Esophagus squamous epithelium (tissue), 5 donors: ENCODE measurements at regions not wholly inside any gene's neighbourhood (a gene's known extent, or its start where the extent isn't known, plus 50 kb on each side); places are given as distances from the start of the nearest gene placed in this dataset.

Source experiments
- DNase-seq: peaks from one replicate; lab custom pipeline; 2025; lab: John Stamatoyannopoulos, UW
- H3K27ac ChIP-seq, 4 donors: fragments of 200-600 bp; sonication (generic); one replicate each; pipeline ENCODE4 v1.5.1; 2016 to 2019; ENCODE audit warnings: mild to moderate bottlenecking in 1 of 4
- H3K27me3 ChIP-seq, 4 donors: fragments of 200-600 bp; sonication (generic); 1 replicate in 3 of 4; 2 replicates in 1 of 4; pipeline versions ENCODE4 v1.5.1 to v1.6.0; 2017 to 2021; ENCODE audit warnings: antibody characterized with exemption in 1 of 4
- H3K36me3 ChIP-seq, 3 donors: fragments of 200-600 bp; sonication (generic); one replicate each; pipeline ENCODE4 v1.5.1; 2016 to 2019
- H3K4me1 ChIP-seq, 3 donors: fragments of 200-600 bp; sonication (generic); one replicate each; pipeline ENCODE4 v1.5.1; 2017 to 2019
- H3K4me3 ChIP-seq, 4 donors: fragments of 200-600 bp; sonication (generic); 1 replicate in 3 of 4; 2 replicates in 1 of 4; pipeline ENCODE4 v1.5.1; 2016 to 2019; ENCODE audit warnings: mild to moderate bottlenecking in 2 of 4, moderate library complexity in 1 of 4
- H3K9me3 ChIP-seq, 3 donors: fragments of 200-600 bp; sonication (generic); one replicate each; pipeline ENCODE4 v1.5.1; 2016 to 2019
- CTCF ChIP-seq, 6 experiments: fragments of 450-650 bp in 4 of 6; fragments of 200-600 bp in 2 of 6; sonication (generic) in 2 of 6; IDR thresholded peaks; one replicate each; pipeline ENCODE4 v1.5.1; 2016 to 2019; ENCODE audit warnings: antibody characterized with exemption in 6 of 6, mild to moderate bottlenecking in 4 of 6, moderate library complexity in 4 of 6
- POLR2A ChIP-seq, 4 donors: fragments of 450-650 bp; IDR thresholded peaks; one replicate each; pipeline ENCODE4 v1.6.1; 2017; ENCODE audit warnings: antibody characterized with exemption in 4 of 4, mild to moderate bottlenecking in 4 of 4, moderate library complexity in 3 of 4
- WGBS, 2 donors: methylation state at CpG; one replicate each; pipeline ENCODE4 v1.1.5; 2018; 5-methylcytosine and 5-hydroxymethylcytosine counted together
- intact Hi-C: fragments of 100-400 bp; cut with DNase I; formaldehyde crosslinking; loops from one replicate; pipeline ENCODE4 v1.15.0; 2022
- donor health status: DM: yes; HTN: yes; CAD: no.

- WGBS, 2 donors, result 67 to 84% methylated on average over 2 of the region's 2 CpGs
- H3K4me1 ChIP-seq, result no peaks in the 10 kb centered on the region
- no peak overlapping the region for H3K27ac ChIP-seq
- H3K9me3 ChIP-seq, result no peaks in the 10 kb centered on the region
- DNase-seq, result no peak
- H3K27me3 ChIP-seq, result no peaks in the 10 kb centered on the region
- H3K4me3 ChIP-seq, result no peak overlapping the region
- intact Hi-C loops, result no loop called here
- TF ChIP-seq POLR2A (IDR thresholded peaks at IDR 0.05), result no peak
- TF ChIP-seq CTCF (IDR thresholded peaks at IDR 0.05), result no peak
- no peaks in the 10 kb centered on the region for H3K36me3 ChIP-seq
Measured at GRCh38 chr18:77807650-77808049, 558.0 kb downstream of the GALR1 start.

GRCh38 chr18:77811503-77811902 lies 561.9 kb downstream of the GALR1 start:
- intact Hi-C loops, result no loop called here
- Histone ChIP-seq H3K27ac (no peak overlapping the region), H3K4me1 (no peaks in the 10 kb centered on the region), H3K27me3 (no peaks in the 10 kb centered on the region), H3K9me3 (no peaks in the 10 kb centered on the region), H3K36me3 (no peaks in the 10 kb centered on the region), H3K4me3 (no peak overlapping the region)
- DNase-seq, result no peak
- WGBS, 2 donors, result 20 to 23% methylated on average over 5 of the region's 5 CpGs
- TF ChIP-seq CTCF (IDR thresholded peaks at IDR 0.05), result no peak
- TF ChIP-seq POLR2A (IDR thresholded peaks at IDR 0.05), result no peak

GRCh38 chr18:77815666-77816338 lies 566.2 kb downstream of the GALR1 start:
- H3K4me1 ChIP-seq, result no peaks in the 10 kb centered on the region
- no peak overlapping the region for H3K4me3 ChIP-seq
- no peaks in the 10 kb centered on the region for H3K36me3 ChIP-seq
- H3K27me3 ChIP-seq, result no peaks in the 10 kb centered on the region
- no peak overlapping the region for H3K27ac ChIP-seq
- no peak for DNase-seq
- intact Hi-C loops, result no loop called here
- WGBS, 2 donors, result 63 to 64% methylated on average over 3 of the region's 3 CpGs
- no peak for TF ChIP-seq CTCF (IDR thresholded peaks at IDR 0.05)
- TF ChIP-seq POLR2A (IDR thresholded peaks at IDR 0.05), result no peak
- peaks cover 0 to 4% (median 0%) of the 10 kb centered on the region in 3 donors for H3K9me3 ChIP-seq

- no peak overlapping the region for H3K27ac ChIP-seq
- no peak for DNase-seq
- TF ChIP-seq CTCF (IDR thresholded peaks at IDR 0.05) (no peak), POLR2A (IDR thresholded peaks at IDR 0.05) (no peak)
- H3K36me3 ChIP-seq, result no peaks in the 10 kb centered on the region
- intact Hi-C loops, result no loop called here
- no peaks in the 10 kb centered on the region for H3K4me1 ChIP-seq
- H3K9me3 ChIP-seq, result peaks cover 0 to 4% (median 0%) of the 10 kb centered on the region in 3 donors
- no peaks in the 10 kb centered on the region for H3K27me3 ChIP-seq
- 60 to 79% methylated on average over 1 of the region's 1 CpG for WGBS, 2 donors
- no peak overlapping the region for H3K4me3 ChIP-seq
Measured at GRCh38 chr18:77818328-77818727, 568.7 kb downstream of the GALR1 start.

DNA sequence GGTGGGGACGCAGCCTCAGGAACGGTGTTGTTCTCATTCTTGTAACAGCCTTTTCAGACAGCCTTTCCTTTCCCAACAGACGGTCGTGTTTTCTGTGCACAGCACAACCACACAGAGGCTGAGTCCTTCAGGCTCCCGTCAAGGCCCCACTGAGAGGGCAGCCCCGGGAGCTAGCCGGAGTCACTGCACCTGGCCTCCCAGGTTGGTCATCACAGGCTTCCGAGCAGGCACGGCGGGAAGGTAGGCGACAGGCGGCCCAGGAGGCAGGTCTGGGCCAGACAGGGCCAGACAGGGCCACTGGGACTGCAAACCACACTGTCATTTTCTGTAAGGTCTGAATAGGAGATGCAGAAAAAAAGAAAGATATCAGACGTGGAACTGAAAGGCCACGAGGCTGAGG lies 570.8 kb downstream of the GALR1 start:
- H3K4me3 ChIP-seq, result no peak overlapping the region
- intact Hi-C loops, result no loop called here
- 84 to 86% methylated on average over 4 to 5 of the region's 14 CpGs for WGBS, 2 donors
- H3K9me3 ChIP-seq, result peaks cover 0 to 4% (median 0%) of the 10 kb centered on the region in 3 donors
- no peak for TF ChIP-seq POLR2A (IDR thresholded peaks at IDR 0.05)
- H3K27ac ChIP-seq, result no peak overlapping the region
- H3K27me3 ChIP-seq, result no peaks in the 10 kb centered on the region
- DNase-seq, result no peak
- H3K4me1 ChIP-seq, result no peaks in the 10 kb centered on the region
- no peaks in the 10 kb centered on the region for H3K36me3 ChIP-seq
